GM20000 (cell line): ENCODE measurements at regions not wholly inside any gene's neighbourhood (a gene's known extent, or its start where the extent isn't known, plus 50 kb on each side); places are given as distances from the start of the nearest gene placed in this dataset.

Experiments used
- DNase-seq: peaks from one replicate; pipeline ENCODE4 v3.0.0; 2012; ENCODE audit warnings: low spot score
- TF ChIP-seq, protein P1 (sequence below): IDR thresholded peaks from 2 replicates; pipeline ENCODE4 v1.5.1; 2012; ENCODE audit warnings: mild to moderate bottlenecking, control low read depth; ENCODE audit errors: extremely low read depth, missing control alignments

GRCh38 chr2:51084750-51085149, 52.8 kb upstream of the NRXN1 start:
- TF ChIP-seq, protein P1, sequence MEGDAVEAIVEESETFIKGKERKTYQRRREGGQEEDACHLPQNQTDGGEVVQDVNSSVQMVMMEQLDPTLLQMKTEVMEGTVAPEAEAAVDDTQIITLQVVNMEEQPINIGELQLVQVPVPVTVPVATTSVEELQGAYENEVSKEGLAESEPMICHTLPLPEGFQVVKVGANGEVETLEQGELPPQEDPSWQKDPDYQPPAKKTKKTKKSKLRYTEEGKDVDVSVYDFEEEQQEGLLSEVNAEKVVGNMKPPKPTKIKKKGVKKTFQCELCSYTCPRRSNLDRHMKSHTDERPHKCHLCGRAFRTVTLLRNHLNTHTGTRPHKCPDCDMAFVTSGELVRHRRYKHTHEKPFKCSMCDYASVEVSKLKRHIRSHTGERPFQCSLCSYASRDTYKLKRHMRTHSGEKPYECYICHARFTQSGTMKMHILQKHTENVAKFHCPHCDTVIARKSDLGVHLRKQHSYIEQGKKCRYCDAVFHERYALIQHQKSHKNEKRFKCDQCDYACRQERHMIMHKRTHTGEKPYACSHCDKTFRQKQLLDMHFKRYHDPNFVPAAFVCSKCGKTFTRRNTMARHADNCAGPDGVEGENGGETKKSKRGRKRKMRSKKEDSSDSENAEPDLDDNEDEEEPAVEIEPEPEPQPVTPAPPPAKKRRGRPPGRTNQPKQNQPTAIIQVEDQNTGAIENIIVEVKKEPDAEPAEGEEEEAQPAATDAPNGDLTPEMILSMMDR, result no peak
- DNase-seq, result no peak
